HuH-7 (cell line): ENCODE measurements at regions not wholly inside any gene's neighbourhood (a gene's known extent, or its start where the extent isn't known, plus 50 kb on each side); places are given as distances from the start of the nearest gene placed in this dataset.

Experiments
- DNase-seq: peaks from one replicate; pipeline ENCODE4 v3.0.0; 2011; ENCODE audit warnings: low spot score

DNA sequence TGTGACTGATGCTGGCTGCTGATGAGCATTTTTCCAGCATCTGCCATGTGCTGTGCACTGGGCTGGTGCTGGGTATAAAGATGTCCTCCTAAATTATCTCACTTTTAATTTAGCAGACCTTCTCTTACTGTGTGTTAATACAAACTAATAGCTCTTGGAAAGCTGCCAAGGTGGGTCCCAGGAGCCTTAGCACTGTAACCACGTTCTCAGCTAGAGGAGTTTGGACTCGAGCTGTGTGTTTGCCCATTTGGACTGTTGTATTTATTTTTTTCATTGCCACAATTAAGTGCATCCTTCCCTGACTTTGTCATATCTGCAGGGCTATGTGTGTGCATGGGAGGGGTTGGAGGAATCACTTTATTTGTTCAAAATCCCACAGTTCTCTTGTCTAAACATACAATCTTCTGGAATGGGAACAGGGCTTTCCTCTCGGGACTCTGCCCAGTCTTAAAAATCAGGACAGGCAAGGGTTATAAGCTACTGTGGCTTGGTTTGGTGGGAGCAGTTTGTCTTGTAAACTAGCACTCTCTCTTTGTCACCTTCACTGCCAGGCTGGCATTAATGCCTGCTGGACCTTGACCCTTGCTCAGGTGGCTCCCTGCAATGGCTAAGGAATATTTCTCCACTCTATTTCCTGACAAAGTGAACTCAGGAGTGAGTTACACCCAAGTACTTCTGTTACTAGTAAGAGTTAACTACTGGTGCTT is 129.7 kb upstream of the MGAT5 start:
- DNase-seq, result no peak

DNA sequence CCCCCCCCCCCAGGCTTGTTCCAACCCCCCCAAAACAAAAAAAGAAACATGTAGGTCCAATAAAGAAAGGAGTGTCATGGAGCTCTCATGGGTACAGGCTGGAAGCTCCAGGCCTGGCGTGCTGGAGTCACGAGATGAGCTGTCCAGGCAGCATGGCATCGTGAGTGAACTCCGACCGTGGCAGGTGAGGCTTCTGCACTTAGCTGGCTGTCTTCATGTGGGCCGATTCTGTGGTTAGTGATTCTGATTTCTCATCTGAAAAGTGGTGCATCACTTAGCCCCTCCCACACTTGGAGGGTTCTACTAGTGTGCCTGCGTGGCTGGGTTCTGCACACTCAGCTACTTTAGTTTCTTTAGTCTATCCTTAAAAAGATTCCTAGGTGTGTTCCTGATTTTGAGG is 126.4 kb upstream of the MGAT5 start:
- no peak for DNase-seq

DNA sequence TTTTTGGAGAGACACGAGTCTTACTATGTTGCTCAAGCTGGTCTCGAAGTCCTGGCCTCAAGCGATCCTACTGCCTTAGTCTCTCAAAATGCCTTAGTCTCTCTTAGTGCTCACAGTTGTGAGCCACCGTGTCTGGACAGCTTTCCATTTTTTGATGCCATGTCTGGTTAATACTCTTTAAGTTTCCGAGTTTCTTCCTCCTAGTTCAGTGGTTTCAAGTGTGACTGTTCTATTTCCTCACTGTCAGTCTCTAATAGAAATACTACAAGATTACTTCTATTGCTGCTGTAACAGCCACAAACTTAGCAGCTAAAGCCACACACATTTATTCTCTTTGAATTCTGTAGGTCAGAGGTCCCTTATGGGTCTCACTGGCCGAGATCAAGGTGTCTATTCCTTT is 125.1 kb upstream of the MGAT5 start:
- DNase-seq, result no peak

DNA sequence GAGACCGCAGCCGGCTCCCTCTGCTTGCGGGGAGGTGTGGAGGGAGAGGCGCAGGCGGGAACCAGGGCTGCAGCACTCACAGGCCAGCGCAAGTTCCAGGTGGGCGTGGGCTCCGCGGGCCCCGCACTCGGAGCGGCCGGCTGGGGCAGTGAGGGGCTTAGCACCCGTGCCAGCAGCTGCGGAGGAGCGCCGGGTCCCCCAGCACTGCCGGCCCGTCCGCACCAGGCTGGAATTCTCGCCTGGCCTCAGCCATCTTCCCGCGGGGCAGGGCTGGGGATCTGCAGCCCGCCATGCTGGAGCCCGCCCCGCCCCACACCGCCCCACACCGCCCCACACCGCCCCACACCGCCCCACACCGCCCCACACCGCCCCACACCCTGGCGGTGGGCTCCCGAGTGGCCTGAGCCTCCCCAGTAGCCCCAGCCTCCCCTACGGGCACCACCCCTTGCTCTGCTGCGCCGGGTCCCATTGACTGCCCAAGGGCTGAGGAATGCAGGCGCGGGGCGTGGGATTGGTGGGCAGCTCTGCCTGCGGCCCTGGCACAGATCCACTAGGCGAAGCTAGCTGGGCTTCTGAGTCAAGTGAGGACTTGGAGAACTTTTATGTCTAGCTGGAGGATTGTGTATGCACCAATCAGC is 123.9 kb upstream of the MGAT5 start:
- DNase-seq, result no peak

DNA sequence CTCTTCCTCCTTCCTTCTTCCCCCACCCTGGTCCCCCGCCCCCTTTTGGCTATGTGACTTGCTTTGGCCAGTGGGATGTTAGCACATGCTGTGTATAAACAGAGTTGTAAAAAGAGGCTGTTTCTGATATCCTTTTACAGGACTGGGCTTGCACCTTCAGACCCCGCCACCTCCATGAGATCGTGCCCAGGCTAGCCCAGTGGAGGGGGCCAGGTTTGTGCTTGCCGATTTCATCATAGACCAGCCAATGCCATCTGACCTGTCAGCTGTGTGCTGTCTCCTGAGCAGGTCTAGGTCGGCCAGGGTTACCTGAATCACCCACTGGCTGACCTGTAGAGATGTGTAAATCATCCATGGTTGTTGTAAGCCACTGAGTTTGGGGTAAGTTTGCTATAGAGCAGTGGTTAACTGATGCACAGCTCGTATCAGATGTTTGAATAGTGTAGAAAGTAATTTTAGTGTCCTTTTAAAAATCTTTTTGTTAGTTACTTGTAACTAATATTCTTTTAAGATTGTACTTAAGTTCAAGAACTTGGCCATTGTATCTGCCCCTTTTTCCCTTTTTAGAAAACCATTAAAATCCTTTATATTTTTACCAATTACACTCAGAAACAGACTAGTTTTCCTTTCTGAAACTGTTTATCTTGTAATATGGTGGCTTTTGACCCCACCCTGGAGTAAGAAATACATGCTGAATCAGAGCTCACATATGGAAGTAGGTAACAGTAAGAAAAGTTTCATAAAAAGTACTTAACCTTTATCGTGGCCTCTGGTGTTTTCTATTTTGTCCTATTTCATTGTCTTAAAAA is 122.0 kb upstream of the MGAT5 start:
- no peak for DNase-seq

DNA sequence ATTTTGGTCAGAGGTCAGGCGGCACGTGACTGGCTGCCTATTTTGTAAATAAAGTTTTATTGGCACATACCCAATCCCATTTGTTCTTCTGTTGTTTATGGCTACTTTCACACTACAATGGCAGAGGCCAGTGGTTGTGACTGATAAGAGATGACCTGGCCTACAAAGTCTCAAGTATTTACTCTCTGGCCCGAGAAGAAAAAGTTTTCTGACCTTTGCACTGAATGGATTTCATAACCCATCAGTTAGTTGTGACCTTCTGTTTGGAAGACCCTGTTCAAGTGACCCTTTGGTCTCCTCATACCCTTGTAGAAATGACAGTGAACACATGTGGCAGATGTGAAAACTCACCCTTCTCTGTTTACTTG is 121.4 kb upstream of the MGAT5 start:
- DNase-seq, result no peak

DNA sequence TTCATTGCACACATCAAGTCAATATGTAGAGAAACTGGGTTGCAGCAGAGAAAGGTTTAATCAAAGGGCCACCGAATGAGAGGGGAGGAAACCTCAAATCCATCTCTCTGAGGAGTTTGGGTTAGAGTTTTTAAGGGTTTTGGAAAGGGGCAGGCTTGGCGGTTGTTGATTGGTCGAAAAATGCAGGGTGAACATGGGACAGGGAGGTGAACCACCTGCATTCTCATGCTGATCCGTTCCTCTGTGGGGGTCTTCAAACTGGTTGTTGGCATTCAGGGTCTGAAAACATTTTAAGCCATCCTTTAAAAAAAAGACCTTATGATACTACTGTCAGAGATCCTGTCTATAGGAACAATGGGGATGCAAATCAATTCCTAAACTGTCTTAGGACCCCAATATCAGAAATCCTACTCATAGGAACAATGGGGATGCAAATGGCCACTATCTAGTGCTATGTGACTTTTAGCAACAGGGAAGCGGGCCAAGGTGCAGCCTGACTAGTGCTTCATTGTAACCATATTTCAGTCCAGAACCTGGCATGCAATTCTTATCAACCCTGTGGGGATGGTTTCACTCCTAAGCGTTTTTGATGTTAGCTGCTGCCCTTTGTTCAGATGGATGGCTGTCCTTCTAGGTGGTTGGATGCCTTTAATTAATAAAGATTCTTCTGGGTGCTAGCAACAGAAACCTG is 120.1 kb upstream of the MGAT5 start:
- DNase-seq, result no peak

DNA sequence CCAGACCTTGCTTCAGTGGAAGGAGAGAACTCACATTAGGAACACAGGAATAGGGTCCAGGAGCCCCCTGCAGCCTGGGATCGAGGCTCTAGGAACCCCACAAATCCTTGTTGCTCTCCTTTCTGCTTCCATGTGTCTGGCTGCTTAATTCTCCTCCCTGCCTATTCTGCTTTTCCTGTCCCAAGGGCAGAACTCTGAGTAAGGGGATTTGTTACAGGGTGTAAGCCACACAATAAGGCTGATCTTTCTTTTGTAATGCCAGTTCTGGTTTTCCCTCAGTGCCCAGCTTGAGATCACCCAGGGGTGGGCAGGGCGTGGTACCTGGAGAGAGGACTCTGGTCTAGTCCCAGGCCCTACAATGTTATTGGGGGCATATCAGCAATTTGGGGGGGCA is 119.6 kb upstream of the MGAT5 start:
- DNase-seq, result no peak

DNA sequence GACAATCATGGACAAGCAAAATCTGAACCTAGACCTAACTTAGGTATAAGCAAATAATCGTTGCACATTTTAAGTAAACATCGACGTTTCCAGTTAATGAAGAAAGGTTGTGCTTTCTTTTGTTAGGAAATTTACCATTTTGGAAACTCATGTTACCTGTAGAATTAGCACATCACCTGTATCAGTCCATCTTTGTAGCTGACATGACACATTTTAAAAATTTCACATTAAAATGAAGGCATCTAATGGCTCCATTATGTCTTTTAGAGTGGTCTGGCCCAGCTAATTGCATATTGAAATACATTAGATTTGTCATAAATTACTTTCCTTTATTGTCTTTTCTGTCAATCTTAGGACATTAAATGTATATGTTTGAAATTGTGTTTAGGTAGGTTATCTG is 119.0 kb upstream of the MGAT5 start:
- DNase-seq, result no peak

DNA sequence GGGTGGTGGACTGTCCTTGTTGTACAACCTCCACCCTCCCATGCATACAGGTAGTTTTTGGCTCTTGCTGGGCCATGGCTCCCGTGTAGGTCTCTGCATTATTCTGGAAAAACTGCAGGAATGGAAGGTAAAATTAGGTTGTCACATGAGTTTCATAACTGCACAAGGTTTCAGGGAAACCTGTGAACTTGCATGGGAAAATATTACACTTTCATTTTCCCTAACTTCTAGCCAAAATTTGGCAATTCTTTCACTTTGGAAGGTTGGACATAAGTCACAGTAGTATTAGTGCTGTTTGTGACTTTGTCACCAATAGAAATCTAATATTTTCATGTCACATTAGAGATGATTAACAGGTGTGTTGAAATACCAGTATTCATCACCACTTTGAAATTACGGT is 118.1 kb upstream of the MGAT5 start:
- DNase-seq, result no peak

DNA sequence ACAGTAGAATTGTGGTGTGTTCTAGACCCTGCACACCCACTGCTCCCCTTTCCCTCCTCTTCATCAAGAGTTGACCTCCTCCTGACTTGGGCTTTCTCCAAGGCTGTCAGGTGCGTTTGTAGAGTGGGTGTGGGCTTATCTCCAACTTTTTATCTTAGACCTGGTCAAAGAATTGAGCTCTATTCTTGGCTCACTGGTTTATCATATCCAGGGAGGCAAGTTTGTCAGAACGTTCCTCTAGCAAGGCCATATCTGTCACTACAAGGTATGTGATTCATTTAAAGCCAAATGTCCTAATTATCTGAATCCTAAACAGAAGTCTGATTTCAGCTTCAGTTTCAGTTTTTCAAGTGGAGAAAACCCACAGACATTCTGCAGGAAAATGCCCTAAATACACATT is 117.1 kb upstream of the MGAT5 start:
- no peak for DNase-seq

DNA sequence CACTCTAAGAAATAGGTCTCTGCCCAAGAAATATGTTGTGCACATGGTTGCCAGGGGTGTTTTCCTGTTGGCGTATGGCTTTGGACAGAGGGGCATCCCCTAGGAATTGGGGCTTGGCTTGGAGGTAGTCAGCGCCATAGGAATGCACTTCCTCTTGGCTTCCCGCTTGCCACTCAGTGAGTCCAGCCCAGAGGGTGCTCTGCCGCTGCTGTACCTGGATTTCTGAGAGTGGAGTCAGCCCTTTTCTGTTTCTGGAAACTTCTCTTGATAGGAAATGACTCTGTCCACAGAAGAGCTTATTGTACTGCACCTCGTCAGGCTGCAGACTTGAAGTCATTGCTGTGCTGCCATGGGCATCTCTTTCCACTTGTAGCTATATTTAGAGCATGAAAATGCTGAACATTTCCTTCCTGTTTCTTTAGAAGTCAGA is 116.7 kb upstream of the MGAT5 start:
- no peak for DNase-seq

DNA sequence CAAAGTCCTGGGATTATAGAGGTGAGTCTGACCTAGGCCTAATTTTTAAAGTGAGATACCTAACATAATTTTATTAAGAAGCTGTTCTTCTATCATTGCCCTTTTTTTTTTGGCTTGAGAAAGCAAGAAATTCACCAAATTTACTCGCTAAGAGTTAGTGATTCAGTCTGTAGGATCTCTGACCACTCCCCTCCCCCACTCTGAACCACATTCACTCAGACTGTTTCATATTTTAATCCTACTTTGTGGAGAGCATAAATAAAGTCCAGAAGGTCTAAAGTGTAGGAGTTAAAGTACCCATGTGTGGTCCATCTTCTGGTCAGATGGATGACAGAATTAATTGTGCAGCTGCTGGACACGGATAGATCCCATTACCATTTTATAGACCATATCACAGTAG is 115.8 kb upstream of the MGAT5 start:
- no peak for DNase-seq

DNA sequence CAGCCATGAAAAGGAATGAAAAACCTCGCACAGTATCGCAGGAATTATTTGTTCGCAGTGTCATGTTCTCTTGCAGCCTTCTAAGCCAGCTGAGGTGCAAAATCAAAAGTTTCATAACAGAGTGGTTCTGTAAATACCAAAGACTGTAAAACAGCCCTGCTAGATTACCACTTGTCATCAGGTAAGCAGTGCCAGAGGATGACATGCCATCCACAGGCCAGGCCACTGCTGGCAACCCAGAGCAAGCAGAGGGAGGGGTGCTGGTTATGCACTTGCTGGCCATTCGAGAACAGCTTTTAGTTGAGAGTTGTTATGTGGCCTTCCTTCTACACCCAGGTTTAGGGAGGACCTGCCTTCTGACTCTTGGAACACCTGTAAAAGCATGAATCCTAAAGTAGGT is 114.3 kb upstream of the MGAT5 start:
- DNase-seq, result no peak

DNA sequence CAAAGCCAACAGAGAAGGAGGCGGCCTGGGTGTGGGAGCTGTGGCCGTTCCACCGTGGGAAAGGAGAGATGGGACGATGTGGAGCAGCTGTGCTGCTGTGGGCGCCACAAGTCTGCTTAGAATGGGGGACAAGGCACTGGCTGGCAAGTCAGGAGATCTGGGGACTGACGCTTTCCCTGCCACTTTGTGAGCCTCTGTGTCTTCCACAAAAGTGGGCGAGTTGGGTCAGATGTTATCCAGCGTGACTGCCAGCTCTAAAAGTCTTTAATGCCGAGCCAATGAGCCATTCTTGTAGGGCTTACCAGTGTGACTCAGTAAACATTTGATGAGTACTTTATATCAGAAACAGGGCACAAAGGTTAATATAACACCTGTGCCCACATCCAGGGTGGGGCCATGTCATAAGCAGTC is 113.6 kb upstream of the MGAT5 start:
- no peak for DNase-seq

DNA sequence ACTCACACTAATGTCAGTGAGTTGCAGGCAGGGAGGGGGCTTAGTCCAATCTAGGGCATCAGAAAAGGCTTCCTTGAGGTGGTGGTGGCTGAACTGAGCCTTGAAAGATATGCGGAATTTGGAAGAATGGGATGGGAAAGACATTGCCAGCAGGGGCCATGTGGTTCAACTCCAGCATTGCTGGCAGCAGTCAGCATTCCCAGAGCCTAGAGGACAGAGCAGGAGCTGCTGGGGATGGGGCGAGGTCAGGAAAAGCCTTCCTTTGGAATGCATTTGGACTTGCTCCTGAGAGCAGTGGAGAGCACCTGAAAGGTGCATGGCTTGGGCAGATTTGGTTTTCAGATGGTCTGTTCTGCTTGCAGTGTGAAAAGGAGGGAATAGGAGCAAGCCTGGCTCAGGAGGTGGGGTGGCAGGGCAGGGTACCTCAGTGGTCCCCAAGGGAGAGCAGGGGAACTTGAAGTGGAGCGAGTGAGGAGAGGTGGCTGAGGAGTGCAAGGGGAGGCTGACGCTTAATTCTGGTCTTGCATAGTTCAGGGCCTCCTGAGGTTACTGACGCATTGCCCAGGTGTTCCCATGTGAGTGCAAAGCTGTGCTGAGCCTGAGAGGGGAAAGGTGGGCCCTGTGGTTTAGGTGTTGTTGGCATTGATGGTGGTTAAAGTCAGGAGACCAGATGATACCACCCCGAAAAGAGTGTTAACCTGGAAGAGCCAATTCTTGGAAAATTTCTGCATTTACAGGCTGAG is 112.1 kb upstream of the MGAT5 start:
- DNase-seq, result no peak

DNA sequence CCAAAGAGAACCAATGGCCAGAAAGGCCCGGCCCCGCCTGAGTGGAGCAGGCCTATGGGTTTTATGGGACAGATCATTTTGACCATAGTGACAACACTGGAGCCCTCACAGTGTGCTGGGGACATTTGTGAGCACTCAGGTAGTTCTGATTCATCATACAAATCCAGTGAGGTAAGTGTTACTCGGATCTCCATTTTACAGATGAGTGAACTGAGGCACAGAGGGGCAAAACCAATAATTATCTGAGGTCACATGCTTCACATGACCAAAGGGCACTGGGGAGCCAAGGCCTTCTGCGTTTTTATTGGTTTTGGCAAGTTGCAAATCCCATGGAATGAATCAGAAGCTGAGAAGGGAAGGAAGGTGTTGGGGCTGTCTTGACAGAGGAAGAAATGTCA is 111.5 kb upstream of the MGAT5 start:
- no peak for DNase-seq

DNA sequence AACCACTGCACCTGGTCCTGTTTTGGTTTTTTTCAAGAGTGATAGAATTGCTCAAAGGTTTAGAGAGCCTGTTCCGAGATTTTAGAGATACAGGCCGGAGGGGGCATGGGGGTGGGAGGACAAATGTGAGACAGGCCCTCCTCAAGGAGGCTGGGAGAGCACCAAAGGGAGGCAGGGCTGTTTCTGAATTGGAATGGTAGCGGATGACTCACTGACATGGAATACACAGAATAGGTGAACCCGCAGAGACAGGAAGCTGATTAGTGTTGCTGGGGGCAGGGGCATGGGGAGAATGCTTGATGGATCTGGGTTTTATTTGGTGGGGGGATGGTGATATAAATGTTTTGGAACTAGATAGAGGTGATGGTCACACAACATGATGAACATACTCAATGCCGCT is 111.0 kb upstream of the MGAT5 start:
- DNase-seq, result no peak

DNA sequence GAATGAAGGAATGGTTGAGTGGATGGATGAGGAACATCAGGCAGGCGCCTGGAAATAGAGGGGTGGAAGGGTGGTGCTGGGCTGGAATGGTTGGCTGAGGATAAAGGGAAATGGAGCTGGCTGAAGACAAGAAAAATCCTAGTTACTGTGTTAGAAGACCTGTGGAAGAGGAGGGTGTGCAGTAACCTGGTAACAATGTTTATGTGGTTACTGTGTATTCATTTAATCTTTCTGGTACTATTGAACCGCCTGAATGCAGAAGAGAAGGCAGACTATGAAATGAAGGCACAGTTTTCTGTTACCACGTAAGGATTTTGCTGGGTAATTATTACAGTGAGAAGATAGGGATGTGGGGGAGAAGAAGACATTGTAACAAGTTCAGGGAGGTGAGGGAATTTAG is 110.3 kb upstream of the MGAT5 start:
- DNase-seq, result no peak

DNA sequence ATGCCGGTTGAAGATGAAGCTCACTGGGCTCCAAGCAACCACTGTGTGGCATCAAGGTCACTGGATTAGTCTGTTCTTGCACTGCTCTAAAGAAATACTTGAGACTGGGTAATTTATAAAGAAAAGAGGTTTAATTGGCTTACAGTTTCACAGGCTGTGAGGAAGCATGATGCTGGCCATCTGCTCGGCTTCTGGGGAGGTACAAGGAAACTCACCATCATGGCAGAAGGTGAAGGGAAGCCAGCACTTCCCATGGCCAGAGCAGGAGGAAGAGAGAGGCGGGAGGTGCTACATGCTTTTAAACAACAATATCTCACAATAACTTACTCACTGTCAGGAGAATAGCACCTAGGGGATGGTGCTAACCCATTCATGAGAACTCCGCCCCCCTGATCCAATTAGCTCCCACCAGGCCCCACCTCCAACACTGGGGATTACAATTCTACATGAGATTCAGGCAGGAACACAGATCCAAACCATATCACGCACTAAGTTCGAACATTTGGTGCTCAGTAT is 109.7 kb upstream of the MGAT5 start:
- no peak for DNase-seq

DNA sequence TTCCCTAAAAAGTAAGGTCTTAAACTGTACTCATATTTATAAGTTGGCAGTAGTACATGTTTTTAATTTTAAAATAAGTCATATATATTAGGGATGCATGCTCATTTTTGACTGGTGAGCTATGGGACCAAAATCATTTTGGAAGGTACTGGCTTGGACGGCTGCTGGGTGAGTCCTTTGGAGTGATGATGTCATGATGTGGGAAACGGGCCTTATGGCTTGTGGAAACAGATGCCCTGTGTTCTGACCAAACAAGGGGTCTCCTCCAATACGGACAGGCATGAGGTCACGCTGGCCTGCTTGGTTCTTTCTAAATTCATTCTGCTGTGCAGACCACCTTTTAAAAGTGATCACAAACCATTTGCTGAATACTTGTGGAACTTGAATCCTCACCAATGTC is 109.2 kb upstream of the MGAT5 start:
- no peak for DNase-seq

DNA sequence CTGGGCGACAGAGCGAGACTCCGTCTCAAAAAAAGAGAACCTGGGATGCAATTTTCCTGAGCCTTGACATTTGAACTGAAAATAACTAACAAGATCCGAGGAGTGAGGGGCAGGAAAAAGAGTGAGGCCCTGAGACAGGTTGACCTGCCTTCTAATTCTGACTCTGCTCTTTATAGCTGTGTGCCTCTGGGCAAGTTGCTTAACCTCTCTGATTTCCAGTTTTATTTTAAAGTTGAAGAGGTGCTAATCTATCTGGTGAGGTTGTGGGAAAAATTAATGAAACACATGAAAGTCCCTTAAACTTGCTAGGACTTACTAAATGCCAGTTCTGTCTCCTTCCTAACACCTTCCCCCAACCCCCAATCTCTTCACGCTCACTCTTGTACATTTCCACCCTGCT is 108.4 kb upstream of the MGAT5 start:
- no peak for DNase-seq
